GM12875 (cell line): ENCODE measurements at regions not wholly inside any gene's neighbourhood (a gene's known extent, or its start where the extent isn't known, plus 50 kb on each side); places are given as distances from the start of the nearest gene placed in this dataset.

ENCODE experiments used
- H3K4me3 ChIP-seq: one replicate; pipeline ENCODE4 v1.5.1; 2011; ENCODE audit warnings: low read depth, low read length, control low read depth
- TF ChIP-seq, protein P1 (sequence below): IDR thresholded peaks from 2 replicates; pipeline ENCODE4 v1.5.1; 2011; ENCODE audit warnings: low read depth, mild to moderate bottlenecking, control low read depth, inconsistent platforms, low read length, moderate library complexity, borderline replicate concordance; ENCODE audit not compliant: insufficient read depth

DNA sequence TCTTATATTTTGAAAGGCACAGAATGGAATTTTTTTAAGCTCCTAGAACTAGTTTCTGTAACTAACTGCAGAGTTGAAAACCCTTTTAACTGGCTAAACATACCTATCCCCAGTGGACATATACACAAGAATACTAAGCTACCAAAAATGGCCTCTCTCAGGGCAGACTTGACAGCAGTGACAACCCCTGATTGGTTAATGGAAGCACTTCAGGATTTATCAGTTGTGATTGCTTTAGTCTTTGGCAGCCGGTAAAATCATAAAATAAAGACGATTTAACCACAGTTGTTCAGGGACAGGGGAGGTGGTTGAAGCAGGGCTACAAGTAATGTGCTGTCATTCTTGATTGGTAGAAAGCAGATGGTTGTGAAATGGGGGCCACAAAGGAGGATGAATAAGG lies 452.0 kb upstream of the SOX9 start:
- H3K4me3 ChIP-seq, result no peak overlapping the region
- TF ChIP-seq, protein P1, sequence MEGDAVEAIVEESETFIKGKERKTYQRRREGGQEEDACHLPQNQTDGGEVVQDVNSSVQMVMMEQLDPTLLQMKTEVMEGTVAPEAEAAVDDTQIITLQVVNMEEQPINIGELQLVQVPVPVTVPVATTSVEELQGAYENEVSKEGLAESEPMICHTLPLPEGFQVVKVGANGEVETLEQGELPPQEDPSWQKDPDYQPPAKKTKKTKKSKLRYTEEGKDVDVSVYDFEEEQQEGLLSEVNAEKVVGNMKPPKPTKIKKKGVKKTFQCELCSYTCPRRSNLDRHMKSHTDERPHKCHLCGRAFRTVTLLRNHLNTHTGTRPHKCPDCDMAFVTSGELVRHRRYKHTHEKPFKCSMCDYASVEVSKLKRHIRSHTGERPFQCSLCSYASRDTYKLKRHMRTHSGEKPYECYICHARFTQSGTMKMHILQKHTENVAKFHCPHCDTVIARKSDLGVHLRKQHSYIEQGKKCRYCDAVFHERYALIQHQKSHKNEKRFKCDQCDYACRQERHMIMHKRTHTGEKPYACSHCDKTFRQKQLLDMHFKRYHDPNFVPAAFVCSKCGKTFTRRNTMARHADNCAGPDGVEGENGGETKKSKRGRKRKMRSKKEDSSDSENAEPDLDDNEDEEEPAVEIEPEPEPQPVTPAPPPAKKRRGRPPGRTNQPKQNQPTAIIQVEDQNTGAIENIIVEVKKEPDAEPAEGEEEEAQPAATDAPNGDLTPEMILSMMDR, result no peak

GRCh38 chr17:71677439-71677838 lies 443.4 kb upstream of the SOX9 start:
- TF ChIP-seq, protein P1, result no peak
- no peak overlapping the region for H3K4me3 ChIP-seq

GRCh38 chr17:71679832-71680231 lies 441.0 kb upstream of the SOX9 start:
- H3K4me3 ChIP-seq, result no peak overlapping the region
- TF ChIP-seq, protein P1, result no peak

DNA sequence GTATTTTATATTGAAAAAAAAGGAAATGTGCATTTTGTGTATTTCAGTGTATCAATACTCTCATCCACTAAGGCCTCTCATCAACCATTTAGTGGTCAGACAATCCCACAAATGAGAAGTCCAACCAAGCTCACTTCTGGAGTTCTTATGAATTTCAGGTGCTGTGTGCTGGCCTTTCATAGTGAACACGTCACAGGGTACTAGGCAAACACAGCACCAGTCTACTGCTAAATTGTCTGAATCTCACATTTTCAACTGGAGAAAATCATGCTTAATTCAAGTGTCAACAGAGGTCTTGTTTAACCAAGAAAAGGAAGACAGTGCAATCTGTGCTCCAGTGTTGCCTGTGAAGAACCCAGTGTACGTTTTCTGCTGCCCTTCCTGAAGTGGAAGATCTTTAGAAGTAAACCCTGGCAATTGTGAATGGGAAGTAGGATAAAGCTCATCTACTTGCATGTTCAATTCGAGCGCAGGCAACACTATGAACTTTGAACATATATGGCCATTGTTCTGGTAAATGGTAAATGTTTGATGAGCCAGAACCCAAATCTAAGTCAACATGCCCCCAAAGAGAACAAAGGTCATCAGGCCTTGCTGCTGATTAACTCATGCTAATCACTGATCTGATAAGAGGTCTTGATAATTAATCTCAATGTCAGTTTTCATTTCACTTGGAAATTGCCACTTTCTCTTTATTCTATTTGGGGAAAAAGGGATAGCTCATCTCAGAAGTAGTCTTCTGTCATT lies 439.2 kb upstream of the SOX9 start:
- TF ChIP-seq, protein P1, result no peak
- H3K4me3 ChIP-seq, result no peak overlapping the region

DNA sequence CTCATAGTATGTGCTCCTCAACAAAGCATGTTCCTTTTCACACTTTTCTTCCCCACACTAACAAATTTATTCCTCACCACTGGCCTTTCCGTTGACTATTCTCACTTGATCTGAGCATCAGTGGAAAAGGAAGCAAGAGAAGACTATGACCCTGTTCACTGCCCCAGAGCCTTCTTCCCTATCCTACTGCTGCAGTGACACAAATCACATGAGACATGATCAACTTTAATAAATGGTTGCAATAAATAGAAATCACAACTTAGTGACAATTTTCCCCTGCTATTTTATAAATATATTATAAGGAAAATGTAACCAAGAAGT lies 438.7 kb upstream of the SOX9 start:
- no peak overlapping the region for H3K4me3 ChIP-seq

DNA sequence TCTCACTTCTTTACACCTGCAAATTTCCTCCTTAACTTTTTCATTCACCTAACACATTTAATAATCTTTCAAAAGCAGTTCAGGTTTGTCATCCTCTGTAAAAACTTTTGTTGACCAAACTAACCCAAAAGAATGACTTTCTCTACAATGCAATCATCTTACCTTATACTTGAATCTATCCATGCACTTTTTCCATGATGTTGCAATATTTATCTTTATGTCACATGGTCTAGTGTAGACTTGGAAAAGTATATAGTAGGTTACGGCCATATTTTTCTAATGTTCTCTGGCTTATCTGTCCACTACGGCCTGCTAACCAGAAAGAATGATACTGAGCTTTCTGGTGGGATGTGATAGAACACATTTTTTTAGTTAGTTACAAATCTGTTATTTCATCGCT lies 431.0 kb upstream of the SOX9 start:
- TF ChIP-seq, protein P1, result no peak
- H3K4me3 ChIP-seq, result no peak overlapping the region

More for the DNA sequence above, 438.7 kb upstream of the SOX9 start:
- TF ChIP-seq, protein P1, result no peak

DNA sequence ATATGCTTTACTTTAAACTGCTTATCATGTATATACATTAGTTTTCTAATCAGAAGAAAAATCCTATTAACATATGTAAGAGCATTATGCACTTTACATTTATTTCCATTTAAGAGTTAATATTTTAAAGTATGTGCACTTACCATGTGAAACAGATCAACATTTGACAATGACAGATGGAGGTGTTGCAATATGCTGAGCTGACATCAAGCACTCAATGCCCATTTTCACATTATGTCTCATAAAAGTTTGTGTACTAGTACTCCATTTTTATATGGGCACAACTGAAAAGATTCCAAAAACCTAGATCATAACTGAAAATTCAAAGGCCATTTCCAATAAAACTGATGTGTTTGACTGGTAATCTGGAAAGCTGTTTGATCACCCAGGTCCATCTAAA lies 420.9 kb upstream of the SOX9 start:
- TF ChIP-seq, protein P1, result no peak

More for the DNA sequence above, 420.9 kb upstream of the SOX9 start:
- no peak overlapping the region for H3K4me3 ChIP-seq
